HG02759 (cell line): ENCODE measurements at regions not wholly inside any gene's neighbourhood (a gene's known extent, or its start where the extent isn't known, plus 50 kb on each side); places are given as distances from the start of the nearest gene placed in this dataset.

Experiments used
- ATAC-seq: cut with Tn5 transposase; IDR thresholded peaks from one replicate; pipeline ENCODE4 v1.9.1; 2021; ENCODE audit warnings: mild to moderate bottlenecking, moderate library complexity; ENCODE audit not compliant: unreplicated experiment

DNA sequence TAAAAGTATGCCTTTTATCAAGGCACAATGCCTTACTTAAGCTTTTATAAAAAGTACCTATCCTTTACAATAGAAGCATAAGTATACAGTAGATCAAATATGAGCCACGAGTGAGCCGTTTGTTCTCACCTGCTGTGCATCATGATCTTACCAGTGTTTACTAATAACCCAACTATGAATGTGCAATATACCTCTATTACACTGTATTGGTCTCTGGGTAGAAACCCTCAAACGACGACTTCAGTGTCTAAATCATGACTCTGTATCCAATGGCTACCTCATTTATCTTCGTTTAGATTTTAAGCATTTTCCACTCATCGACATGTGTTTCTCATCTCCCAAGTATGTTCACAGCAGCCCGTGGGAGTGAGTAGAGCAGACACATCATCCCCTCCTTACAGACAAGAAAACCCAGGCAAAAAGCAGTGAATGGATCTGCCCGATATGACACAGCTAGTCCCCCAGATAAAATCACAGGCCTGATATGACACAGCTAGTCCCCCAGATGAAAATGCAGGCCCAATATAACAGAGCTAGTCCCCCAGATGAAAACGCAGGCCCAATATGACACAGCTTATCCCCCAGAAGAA is 279.8 kb downstream of the TNS1 start:
- no peak for ATAC-seq

DNA sequence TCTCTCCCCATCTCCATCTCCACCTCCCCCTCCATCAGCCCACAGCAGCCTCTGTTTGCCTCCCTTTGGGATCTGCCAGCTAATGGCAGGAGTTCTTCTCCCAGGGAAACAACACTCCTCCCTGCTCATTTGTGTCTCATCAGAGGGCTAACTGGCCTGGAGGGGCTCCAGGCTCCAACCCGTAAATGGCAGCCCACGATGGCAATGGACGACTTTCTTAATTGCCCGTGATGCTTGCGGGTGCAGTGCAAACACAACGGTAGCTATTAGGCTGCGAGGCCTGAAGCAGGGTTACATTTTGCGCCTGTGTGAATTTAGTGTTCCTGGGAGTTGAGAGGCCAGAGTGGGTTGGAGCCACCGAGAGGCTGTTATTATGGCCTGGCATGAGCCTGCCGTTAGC is 285.1 kb downstream of the TNS1 start:
- no peak for ATAC-seq

DNA sequence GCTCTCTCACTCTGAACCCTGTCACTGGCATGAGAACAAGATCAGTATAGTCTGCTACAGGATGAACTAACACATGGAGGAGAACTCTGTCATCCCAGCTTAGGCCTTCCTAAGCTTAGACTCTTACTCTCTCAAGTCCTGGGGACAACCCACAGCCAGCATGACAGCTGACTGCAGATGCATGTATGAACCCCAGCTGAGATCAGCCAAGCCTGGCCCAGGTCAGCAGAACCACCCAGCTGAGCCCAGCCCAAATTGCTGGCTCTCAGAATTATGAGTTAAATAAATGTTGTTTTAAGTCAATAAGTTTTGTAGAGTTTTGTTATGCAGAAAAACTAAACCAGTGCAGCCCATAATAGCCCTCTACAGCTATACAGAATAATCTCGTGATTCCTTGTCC is 287.3 kb downstream of the TNS1 start:
- ATAC-seq = no peak

DNA sequence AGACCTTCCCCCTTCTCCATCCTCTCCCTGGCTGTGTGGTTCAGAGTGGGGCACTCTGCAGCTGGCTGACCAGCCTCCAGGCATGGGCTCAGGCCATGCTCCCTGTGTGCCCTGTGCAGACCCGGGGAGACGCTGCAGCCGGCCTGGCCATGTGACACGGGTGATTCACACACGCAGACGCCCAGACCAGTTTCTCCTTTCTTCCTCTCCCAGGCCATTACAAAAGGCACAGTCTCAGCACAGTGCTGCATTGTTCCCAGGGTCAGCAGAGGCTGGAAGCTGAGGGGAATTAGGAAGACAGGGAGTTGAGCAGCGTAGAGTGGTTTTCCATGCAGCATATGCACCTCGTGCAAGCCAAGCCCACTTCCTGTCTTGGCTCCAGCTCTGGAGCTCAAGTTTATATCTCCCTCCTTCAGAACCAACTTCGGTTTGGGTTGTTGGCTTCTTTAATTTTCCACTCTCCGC is 288.5 kb downstream of the TNS1 start:
- ATAC-seq = no peak

DNA sequence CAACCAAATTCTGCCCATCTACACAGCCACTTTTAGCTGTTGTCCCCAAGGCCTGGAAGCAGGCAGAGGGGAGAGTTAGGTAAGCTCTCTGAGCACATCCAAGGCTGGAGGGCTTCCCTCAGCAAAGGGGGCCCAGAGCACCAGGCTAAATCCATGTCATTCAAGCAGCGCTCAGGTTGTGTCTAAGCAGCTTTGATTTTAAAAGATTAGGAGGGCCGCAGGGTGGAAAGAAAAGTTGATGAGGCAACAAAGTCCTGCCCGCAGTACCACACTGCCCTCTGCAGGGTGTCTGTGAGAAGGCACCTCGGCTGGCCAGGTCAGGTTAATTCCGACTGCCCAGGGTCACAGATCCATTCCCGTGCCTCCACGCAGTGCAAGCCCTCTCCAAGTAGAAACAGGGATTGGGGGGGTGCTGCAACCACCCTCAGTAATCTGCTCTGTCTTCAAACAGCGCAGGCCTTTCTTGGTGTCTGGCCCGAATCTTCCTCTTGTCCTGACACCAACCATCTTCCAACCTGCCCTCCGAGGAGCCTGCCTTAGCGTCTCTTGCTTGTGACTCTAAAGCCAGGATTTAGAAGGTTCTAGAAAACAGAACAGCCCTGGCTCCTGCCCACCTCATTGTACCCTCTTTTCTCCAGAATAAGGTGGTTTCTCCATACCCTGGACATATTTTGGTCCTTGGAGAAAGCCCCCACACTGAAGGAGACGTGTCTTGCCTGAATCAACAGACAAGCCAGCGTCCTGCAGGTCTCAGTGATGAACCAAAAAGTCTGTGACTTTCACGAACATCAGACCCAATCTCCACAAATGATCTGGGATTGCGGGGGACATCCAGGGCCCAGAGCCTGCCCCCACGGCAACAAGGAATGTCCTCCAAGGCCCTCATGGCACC is 289.2 kb downstream of the TNS1 start:
- no peak for ATAC-seq

DNA sequence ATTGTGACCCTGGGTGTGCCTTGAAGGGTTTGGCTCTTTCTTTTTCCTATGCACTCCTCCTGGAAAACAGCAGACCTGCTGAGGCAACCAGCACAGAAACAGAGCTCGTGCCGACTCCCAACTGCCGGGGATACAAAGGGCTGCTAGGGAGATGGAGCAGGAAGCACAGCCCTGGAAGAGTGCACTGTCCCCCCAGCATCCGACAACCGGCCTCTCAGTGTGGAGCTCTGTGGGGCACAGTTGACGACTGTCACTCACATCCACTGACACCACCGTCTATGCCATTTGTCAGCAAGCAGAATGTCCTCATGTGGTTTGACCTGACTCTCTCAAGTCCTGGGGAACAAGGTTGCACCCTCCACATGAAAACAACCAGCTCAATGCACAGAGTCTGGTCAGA is 290.4 kb downstream of the TNS1 start:
- no peak for ATAC-seq

DNA sequence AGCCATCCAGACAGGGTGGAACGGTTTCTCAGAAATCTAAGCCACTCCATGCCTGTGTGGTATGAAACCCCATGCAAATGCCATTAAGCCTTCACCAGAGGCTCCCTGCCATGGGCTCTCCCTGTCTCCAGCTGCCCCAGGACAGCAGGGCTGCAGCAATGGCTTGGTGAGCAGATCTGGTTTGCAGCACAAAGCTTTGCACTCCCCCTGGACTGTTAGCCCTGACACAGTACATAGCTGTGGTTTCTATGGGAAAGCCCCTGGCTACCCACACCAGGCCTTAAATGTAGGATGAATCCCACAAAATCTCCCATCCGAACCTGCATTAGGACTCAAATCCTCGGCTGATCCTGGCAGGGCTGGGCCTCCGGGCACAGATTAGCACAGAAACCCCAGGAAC is 291.6 kb downstream of the TNS1 start:
- no peak for ATAC-seq

DNA sequence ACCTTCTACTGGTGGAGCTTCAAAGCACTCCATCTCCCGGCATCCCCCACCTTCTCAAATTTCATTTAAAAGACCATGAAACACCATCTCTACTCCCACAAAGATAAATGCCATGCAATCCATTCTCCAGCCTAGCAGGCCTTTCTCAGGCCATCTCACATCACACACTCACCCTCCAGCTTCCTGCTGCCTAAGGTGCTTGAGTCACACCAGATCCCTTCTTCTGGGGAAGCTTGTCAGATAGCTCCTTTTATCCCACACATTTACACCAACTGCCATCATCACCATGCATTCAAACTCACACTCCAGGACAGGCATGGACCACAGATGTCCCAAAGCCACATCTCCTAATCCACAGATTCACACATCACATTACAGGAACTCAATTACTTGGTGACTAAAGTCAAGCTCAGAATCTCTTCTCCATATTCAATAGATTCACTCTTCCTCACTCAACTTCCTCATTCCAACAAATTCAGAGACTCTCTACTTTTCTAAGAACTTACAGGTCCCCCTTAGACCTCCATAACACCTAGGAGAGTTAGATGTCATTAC is 292.5 kb downstream of the TNS1 start:
- ATAC-seq = no peak

DNA sequence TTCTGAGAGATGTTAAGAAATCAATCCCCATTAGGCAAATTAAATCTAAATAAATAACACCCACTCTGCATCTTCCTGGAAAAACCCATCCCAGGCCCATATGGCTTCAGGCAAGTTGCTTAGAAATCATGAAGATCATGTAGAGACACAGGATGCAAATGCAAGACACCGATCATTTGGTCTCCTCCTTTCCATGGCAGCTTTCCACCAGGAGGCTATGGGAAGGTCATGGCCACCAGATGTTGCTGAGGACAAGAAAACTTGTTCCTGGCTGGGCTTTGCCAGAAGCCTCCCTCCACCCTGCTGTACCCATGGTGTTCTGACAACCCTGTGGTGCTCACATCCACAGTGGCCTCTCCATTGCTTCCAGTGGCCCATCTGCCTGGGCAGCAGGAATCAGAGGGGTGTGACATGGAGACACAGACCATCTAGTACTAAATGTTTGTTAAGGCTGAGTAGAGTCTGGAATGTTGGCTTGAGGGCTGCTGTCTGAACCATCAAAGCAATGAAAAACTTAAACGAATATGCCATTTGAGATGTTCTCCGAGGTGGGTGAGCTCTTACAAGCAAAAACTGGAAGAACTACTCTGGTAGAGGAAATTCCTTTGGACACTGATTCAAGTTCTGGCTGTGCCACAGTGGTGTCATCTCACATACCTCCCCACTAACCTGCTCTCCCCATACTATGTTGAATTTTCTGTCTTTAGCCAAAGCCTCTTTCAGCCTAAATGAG is 293.2 kb downstream of the TNS1 start:
- ATAC-seq = no peak

DNA sequence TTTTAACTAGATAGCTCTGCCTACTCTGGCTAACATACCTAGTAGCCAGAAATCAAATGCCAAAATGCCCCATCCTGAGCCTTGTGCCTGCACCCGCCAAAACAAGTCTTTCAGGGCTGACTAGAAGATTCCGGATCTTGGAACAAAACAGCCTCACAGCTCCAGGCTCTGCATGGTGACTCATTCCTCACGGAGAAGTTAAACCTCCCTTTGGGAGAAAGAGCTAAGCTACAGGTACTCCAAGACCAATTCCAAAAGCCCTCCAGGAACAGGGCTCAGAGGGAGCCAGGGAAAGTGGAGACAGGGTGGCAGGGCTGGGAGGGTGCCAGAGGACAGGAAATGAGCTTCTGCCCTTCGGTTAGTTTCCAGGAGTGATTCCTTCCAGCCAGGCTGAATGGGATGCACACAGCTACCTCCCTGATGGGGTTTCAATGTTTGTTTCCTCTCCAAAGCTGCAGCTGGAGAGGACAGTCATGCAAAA is 295.6 kb downstream of the TNS1 start:
- ATAC-seq = no peak

DNA sequence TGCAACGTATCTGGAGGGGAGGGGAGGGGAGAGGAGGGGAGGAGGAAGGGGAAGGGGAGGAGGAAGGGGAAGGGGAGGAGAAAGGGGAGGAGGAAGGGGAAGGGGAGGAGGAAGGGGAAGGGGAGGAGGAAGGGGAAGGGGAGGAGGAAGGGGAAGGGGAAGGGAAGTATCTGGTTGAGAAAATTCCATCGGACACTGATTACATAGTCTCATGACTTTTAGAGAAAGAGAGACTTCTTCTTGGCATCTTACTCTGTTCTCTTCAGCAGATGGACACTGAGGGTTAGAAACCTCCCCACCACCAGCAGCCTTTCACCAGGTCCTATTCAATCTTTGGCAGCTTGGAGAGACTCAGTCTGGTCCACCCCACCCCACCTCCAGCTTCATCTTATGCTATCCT is 296.3 kb downstream of the TNS1 start:
- no peak for ATAC-seq

DNA sequence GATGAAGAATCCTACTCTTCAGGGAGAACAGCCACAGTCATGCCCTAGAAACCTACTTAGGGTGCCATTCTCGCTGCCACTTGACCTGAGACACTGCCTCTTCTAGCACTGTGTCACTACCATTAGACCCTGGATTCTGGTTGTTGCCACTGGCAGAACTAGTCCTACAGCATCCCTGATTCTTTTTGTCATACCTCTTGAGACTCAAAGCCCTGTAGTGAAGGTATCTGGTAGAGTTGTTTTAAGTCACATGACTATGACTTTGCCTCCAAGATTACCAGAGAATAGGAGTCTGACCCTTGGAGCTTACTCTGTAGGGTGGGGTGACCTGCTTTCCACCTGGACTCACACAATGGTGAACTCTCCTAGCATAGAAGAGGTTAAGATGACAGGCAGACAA is 296.7 kb downstream of the TNS1 start:
- no peak for ATAC-seq

DNA sequence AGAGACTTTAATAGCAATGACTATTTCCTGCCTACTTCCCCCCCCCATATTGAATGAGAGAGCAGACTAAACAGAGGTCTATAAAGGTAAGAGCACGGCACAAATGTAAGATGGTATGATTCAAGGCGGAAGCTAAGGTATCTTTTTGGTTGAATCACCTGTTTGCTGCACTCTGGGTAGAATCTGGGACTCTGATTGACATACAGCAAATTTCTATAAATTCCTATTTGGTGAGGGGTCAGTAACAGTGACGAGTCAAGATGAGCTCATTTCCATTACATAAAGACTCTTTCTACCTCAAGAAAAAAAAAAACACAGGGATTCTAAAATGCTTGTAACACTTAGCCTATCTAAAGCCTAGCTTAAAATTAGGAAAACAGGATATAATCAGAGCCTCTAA is 297.3 kb downstream of the TNS1 start:
- ATAC-seq = no peak

DNA sequence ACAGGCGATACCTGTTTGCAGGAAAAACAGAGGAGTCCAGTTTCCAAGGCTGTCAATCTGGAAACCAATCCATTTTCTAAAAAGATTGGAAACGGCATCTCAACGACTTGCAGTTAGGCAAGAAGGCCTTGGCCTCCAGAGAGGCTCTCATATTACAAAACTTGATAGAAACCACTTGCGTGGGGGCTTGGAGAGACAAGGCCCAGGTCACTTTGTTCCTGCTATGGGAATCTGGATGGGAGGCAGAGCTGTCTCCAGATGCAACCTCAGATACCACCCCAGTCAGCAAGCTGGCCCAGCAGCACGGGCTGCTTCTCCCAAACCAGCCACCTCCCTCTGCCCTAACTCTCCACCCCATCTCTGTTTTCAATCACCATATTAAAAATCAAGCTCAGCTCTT is 298.8 kb downstream of the TNS1 start:
- ATAC-seq = no peak

DNA sequence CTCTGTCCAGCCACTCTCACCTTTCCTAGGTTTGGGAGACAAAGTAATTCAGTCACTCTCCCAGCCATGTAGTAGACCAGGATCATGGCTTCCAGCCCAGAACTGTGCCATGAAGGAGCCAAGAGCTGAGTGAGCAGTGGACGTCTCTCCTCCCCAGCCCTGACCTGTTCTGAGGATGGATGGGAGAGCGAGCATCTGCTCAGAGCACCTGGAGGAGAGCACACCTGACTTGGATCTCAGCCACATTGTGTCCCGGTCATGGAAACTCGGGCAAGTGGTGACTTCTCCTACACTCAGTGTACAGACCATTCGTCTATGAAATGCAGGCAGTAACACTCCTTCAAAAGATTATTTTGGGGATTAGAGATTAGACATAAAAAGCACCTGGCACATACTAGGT is 299.7 kb downstream of the TNS1 start:
- ATAC-seq = no peak

DNA sequence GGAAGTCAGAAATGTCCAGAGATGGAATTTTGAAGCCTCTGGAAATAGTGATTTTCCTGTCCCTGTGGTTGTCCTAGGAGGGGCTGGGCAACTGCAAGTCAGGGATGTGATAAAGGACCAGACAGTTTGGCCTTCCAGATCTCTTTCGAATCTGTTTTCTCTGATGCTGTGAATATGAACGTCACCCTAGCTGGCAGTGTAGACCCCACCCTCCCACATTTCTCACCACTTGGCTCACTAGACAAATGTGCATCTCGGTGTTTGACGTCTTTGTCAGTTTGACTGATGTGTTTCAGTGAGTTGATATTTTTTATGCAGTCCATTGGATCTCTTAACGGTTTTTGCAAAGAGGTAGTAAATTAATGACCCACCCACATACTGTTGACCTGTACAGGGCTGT is 301.2 kb downstream of the TNS1 start:
- ATAC-seq = no peak

DNA sequence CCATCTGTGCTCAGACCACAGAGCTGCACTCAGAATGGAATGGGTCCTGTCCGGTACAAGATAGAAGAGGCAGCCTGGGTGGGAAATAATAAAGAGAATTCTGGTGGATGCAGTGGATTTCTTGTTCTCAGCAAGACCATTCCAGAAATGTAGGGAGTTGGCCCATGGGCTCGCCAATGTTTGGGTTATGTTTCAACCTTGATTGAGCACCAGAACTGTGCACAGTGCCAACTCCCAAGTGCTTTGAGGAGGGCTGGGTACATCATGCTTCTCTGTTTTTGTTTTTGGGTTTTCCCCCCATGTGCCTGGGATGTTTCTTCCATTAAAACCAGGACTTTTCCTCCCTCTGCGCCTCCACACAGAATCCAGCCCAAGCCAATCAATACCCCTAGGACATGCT is 304.1 kb downstream of the TNS1 start:
- no peak for ATAC-seq

DNA sequence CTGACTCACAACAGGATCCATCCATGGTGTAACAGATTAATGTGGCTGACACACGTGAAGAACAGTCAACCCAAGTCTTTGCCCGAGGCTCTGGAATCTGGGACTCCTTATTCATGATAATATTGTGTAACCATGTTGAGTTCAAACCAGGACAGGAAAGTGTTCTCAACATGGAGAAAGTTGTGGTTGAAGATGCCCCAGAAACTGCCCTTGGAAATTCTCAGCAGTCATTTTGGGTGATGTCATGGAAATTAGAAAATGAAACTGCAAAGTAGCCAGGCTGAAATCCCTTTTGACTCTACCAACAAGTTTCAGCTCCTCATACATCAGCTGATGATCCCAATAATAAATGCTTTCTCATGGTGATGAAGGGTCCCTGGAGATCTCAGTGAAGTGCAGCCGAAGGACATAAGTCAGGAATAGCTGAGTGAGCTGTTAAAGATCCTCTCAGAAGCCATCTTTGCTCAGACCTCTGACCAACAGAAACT is 307.7 kb downstream of the TNS1 start:
- no peak for ATAC-seq

DNA sequence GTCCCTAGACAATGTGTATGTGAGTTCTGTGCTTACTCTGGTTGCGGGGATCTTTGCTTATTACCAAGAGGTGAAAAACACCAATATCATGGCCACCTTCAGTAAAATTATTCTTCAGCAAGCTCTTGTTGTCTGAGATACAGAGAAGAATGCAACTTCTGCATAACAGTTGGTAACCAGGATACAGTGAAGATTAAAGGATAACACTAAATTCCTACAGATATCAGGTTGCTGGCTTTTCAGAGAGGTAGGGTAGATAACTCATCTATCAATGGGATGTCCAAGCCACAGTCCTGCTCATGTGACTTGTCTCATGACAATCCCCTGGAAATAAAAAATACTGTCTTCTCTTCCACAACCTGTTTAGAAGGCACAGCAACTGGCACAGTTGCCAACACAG is 308.5 kb downstream of the TNS1 start:
- ATAC-seq = no peak

DNA sequence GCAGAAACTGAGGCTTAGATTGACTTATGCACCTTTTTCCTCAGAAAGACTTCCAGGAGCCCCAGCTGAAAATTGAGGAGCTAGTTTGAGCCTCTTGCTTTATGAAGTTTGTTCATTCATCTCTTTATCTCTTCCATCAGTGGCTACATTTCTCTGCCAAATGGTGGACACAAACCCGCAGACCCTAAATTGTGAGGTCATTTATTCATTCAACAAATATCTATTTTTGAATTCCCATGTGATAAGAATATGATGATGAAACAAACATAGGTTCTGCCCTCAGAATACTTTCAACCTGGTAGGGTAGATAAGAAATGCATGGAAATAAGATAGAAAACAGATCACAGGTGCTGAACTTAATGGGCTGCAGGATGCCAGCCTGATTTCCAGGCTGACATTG is 309.4 kb downstream of the TNS1 start:
- no peak for ATAC-seq

DNA sequence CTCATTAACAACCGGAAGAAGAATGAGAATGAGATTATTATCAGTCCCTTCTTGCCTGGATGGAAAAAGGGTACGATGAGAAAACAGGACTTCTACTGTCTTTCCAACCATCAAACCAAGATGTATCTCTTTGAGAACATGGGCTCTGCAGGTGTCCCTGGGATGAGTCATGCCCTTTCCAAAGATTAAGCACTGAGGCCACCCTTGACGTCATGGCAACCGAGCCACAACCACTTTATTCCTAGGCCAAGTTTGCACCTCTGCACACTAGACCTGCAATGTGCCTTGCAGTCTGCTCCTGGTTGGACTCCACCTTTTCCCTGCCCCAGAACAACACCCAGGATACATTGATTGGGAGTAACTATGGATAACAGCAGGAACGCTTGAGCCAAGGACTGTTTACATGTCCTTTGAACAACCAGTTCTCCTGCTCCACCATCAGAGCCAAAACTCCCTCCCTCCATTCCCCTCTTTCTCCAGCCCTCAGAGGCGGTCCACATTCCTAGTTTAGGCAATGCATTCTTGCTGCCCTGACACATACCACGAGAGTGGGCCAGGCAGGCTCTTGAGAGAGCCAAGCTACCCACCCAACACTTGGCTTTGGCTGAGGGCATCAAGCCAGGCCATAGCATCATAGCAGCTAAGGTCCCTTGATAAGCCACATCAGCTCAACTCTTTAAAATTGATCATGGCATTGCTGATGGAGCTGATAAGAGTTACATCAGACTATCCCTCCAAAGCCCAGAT is 310.7 kb downstream of the TNS1 start:
- no peak for ATAC-seq
